Stimulated activated CD4-positive, alpha-beta T cell treated with anti-CD3 and anti-CD28 coated beads, TNF-alpha, amount 100 ng/mL, for 24 hours (primary cell): ENCODE measurements at regions not wholly inside any gene's neighbourhood (a gene's known extent, or its start where the extent isn't known, plus 50 kb on each side); places are given as distances from the start of the nearest gene placed in this dataset.

Experiments
- DNase-seq, 3 experiments: peaks; one replicate each; pipeline ENCODE4 v3.0.0-alpha.2; 2020; ENCODE audit warnings: low read depth in 3 of 3

DNA sequence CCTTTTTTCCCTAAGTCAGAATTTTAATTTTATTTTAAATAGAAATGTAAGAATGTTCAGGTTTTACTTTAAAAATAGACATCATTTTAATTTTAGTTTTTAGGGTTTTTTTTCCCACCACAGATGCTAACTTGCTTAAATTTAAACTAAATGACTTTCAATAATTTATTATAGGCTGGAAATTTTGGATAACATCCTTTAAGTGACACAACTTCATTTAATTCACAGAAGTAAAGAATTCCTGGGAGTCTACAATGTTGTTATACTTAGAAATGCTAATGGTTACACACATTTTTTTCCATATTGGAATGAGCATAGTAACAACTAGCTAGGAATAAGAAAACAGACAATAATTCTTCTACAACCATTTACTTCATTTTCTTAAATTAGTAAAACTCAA, 90.5 kb upstream of the PDE10A start:
- DNase-seq: no peak

DNA sequence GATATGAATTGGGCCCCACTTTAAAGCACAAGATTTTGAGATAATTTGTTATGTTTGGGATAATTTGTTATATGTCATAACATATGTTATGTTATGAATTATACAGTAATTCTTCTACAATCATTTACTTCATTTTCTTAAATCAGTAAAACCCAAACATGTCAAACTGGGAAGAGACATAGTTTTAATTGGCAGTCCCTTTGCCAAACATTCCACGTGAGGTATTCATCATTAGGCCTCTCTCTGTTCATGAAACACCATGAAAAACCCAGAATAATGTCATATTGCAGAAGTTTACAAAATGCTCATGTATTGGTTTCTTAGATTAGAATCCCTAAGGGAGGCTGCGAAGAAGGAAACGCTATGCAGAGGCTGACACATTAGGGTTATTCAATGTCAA, 89.4 kb upstream of the PDE10A start:
- no peak for DNase-seq

DNA sequence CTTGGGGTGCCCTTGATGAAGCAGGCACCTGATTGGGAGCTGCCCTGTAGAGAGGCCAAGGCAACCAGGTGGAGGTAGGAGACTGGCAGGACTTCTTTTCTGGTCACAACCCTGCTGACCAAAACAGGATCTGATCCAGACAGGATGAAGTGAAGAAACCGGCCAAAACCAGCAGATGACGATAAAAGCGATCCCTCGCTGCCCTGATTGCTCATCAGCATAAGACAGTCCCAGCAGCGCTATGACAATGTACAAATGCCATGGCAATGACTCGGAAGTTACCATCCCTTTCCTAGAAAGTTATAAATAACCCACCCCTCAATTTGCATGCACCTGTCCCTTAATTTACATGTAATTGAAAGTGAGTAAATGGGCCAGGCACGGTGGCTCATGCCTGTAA, 88.4 kb upstream of the PDE10A start:
- no peak for DNase-seq

DNA sequence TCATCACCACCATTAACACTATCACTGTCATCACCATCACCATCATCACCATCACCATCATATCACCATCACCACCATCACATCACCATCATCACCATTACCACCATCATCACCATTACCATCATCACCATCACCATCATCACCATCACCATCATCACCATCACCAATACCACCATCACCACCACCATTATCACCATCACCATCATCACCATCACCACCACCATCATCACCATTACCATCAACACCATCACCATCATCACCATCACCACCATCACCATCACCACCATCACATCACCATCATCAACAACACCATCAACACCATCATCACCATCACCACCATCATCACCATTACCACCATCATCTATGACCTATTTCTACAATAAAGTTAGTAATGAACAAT, 86.1 kb upstream of the PDE10A start:
- no peak for DNase-seq

DNA sequence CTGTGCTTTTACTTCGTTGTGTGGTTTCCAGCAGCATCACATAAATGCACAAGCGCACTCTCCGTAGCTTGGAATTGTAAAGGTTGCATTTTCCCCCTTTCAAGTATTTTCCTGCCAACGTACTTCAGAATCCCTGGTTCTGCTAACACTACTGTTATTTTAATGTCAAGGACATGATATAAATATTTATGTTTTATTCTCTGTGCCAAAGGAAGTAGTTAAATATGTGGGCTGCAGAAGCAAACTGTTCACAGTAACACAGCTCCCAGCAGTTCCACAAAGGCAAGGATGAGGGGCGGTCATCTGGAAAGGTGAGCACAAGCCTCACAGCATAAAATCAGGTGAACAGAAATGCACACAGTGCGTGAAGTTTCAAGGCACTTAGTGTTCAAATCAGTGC, 85.3 kb upstream of the PDE10A start:
- no peak for DNase-seq

DNA sequence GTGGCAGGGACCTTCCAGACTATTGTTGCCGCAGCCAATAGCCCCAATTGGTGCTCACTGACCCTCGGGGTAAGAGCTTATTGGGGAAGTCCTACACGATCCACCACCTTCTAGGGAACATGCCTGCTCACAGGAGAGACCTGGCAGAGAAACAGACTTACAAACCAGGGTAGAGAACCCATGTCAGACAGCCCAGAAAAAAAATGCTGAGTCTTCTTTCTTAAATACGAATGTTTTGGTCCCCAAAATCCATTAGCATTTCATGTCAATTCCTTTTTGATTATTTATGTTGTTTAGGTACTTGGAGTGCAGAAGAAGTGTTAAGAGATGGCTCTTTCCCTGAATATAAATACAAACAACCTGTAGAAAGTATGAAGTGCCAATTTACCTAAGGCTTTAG, 84.9 kb upstream of the PDE10A start:
- DNase-seq: no peak

DNA sequence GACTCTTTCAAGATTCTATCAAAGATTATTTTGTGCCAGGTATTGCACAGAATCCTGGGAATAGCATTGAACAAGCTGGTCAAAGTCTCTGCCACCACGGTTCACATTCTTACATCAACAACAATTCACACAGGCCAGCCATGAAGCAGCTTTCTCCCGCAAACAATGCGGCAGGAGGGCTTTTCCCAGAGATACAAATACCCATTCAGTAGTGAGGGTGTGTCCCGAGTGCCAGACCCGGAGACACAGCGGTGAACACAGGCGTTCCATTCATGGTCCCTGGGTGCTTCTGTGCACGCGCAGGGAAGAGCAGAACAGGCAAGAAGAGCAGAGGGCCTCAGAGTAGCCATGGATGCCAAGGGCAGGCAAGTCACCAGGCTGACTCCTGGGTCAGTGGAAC, 83.3 kb upstream of the PDE10A start:
- DNase-seq: no peak

DNA sequence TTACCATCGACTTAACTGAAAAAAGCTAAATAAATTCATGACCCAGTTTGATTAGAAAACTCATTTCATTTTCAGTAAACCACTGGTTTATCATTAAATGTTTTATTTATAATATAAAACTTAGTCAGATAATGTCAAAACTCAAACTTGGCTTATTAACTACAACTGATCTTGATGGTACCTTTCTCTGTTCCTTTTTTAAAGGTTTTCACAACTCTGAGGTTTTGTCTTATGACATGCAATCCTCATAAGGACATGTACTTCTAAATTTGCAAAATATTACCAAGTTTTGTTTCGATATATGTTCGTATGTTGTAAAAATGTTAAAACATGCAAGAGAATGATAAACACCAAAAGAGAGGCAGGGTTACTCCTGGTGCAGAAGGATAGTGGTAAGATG, 82.5 kb upstream of the PDE10A start:
- no peak for DNase-seq

DNA sequence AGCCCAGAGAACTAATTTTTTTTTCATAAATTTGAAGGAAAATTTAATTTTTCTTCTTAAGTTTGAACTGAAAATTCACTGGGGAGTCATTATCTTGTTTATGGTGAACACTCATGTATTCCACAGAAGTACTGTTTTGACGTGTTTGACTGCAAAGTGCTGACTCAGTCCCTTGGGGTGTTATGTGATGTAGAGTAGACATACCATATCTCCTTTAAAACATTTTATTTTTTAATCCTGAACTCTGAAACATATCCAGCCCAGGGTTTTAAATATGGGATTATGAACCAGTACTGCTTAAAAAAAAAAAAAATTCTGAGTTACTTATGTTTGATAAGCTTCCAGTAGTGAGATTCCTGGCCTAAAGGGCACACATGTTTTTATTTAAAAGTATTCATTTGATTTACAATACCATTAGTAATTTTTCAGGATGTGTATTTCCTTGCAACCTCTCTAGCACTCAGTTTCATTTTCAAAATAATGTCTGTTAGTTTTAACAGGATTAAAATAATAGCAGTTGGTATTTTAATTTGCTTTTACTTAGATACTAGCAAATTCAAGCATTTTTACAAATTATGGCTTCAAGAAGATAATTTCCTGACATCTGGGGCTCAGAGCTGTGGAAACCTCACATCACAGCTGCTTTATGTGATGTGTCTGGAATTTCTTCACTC, 81.7 kb upstream of the PDE10A start:
- DNase-seq: no peak

DNA sequence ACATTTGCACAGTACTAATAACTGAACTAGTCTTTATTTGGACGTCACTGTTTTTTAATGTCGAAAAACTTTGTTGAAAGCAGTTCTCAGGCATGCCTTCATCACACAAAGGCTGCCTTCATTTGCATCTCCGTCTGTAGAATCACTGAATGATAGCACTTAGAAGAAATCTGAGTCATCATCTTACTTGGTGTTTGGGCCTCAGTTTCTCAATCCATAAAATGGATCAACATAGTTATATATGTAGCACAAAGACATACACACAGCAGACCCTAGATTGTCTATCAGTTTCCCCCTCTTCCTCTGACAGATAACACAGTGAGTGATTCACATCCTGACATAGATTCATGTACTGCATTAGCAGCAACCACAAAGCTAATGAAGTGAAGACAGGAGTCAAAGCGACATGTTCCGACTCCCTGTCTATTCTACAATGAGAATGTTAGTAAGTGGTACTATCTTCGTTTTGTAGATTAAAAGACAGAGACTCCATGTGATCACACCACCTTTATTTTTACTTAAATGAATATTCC, 80.4 kb upstream of the PDE10A start:
- DNase-seq: no peak

DNA sequence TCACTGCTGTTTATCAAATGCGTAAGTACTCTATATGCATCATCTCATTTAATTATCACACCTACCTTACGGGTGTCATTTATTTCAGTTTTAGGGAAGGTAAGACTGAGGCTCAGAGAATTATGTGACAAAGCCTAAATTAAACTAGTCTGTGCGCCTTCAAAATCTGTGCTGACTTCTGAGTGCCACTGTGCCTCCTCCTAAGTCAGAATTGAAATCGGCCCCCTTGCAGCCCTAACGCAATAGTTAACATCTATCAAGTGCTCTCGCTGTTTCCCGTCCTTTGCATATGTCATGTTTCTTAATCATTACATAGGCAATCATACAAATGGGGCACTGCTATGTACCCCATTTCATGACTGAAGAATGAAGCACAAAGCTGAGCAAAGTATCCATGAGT, 79.0 kb upstream of the PDE10A start:
- no peak for DNase-seq

DNA sequence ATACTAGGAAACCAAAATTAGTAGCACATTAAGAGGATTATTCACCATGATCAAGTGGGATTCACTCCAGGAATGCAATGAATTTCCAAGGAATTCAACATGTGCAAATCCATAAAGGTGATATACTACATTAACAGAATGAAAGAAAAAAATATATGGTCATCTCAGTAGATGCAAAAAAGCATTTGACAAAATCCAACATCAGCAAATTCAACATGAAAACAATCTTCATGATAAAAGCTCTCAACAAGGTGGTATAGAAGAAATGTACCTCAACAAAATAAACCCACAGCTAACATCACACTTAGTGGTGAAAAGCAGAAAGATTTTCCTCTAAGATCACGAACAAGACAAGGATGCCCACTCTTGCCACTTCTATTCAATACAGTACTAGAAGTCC, 74.4 kb upstream of the PDE10A start:
- no peak for DNase-seq

DNA sequence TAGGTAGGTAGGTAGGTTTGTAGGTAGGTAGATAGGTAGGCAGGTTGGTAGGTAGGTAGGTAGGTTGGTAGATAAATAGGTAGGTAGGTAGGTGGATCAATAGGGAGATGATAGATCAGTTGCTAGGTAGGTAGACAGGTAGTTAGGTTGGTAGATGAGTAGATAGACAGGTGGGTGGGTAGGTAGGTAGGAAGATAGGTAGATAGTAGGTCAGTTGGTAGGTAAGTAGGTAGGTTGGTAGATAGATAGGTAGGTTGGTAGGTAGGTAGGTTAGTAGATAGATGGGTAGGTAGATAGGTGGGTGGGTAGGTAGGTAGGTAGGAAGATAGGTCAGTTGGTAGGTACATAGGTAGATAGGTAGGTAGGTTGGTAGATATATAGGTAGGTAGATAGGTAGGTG, 72.0 kb upstream of the PDE10A start:
- no peak for DNase-seq

DNA sequence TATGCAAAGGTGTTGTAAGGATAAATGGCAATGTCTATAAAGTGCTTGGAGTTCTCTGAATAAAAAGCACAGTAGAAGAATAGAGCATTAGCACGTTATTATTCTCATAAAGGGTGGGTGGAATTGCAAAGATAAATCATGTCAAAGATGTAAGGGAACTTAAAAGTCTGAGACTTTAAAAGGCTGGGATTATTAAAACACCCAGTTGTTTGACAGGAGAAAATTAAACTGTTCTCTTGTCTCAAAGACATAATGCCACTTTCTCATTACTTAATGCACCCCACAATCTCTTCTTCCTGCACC, 70.4 kb upstream of the PDE10A start:
- DNase-seq: no peak

DNA sequence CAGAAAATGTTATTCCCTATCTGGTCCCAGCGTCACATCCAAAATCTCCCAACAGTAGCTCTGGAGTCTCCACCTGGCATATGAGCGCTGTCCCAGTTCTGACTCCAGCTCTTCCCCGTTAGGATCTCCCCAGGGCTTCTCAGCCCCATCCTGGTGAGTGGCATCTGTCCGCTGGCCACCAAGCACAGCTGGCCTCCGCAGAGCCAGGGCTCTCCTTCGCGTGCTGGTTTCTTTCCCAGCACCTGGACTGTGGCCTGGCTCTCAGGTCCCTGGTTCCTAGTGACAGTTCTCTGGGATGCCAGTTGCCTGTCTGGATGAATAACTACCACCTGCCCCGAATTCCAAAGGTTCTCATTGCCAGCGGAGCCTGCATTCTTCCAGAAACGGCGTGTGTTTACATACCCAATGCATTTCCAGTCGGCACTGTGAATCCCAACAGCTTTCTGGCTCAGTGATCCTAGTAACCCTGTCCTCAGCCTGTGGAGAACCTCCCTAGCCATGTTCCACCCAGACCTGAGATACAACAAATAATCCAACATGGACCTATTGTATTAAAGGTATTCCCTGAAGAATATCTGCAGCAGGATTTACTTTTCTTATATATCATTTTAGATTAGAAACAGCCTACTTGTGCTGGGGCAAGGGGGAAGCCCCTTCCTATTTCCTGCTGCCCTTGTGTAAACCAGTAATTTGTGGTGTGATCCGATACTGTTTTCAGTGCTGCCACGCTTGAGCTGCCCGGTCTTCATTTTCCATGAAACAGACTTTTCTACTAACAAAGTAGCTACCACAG, 69.9 kb upstream of the PDE10A start:
- no peak for DNase-seq

DNA sequence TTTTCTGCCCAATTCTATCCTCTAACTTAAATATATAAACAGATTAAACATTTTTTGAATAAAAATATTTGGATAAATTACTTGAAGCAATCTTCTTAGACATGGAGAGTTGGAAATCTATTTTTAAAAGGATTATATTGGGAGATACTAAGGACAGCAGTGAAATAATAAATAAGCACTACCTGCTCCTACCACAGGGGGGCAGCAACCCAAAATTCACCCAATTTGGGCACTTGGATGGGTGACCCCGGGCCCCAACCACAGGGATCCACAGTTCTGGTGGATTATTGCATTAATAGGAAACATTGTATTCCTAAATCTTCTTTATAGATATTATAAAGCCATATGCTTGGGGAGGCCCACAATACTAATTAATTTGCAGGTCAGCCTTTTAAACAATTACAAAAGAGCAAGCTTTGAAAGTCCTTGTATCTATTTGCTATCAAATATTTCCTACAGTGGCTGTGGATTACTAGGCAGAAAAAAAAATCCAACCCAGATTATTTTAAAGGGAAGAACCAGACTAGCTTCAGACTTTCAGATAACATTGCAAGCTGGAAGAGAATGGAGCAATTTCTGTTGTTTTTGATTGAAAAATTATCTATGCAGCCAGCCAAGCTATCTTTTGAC, 66.4 kb upstream of the PDE10A start:
- DNase-seq: peak in 2 of 3 experiments; percentile 6 to 21

DNA sequence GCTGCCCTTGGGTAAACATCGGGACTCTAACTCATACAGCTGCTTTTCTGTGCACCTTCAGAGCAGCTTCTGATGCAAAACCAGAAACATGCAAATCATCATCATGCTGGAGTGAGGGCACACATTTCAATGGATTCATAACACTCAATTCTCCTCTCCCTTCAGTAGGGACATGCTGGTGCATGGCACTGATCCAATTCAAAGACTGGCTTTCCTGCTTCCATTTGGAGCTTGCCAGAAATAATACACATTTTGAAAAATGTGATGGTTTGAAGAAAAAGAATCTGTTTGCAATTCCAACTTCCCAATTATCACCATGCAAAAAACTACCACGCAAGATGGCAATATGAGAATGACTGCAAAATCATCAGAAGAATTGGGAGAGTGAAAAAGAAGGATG, 65.2 kb upstream of the PDE10A start:
- DNase-seq: no peak

DNA sequence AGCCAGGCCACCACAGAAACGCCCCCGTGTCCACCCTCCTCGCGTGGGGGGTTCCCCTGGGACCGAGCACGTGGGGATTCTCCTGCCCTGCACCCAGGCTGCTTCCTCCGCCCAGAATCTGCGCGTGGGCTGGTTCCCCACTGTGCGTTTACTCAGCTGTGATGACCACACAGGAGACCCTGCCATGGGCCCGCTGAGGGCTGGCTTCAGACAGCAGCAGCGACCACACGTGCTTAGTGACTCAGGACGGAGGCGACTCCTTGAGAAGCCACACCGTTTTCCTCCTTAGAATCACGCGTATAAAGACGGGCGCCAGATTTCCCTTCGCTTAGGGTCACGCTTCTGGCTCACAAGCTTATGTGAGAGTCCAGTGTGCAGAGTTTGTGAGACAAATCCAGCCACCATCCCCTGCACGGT, 63.9 kb upstream of the PDE10A start:
- no peak for DNase-seq

DNA sequence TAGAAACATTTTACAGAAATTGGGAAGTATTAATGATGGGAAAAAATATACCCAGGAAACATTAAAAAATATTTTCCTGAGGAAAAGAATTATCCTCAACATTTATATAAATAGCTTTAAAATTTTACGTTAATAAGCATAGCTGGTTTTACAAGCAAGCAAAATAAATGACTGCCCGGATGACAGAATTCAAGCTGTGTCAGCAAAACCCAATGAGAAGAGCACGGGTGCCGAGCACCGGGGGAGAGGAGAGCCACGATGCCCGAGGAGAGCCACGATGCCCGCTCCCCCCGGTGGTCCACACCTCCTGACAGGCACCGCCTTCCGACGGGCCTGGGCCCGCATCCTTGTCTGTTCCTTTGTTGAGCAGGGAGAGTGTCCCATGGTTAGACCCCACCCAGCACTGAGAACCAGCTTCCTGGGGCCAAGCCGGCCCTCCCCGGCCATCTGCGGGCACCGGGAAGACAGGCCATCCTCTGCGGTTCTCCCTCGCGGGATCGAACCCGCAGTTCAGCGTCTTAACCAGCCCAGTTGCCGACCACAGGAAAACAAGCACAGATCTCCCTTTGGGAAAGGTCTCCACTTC, 63.3 kb upstream of the PDE10A start:
- DNase-seq: no peak

DNA sequence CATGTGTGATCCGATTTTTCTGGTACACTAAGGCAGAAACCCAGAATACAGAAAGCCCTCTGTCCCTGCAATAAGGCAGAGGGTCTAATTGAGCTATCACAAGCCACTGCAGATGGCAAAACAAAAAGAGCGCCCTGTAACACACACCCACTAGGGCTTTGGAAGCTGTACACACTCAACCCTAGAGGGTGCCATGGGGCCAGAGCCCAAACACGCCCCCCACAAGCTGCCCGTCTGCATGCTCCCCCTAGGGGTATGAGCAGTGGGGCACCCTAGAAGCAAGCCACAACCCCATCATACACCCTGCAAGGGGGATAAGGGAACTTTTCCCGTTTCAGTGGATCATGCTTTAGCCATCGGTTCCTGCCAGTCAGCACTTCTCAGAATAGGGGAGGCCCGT, 62.2 kb upstream of the PDE10A start:
- DNase-seq: no peak

DNA sequence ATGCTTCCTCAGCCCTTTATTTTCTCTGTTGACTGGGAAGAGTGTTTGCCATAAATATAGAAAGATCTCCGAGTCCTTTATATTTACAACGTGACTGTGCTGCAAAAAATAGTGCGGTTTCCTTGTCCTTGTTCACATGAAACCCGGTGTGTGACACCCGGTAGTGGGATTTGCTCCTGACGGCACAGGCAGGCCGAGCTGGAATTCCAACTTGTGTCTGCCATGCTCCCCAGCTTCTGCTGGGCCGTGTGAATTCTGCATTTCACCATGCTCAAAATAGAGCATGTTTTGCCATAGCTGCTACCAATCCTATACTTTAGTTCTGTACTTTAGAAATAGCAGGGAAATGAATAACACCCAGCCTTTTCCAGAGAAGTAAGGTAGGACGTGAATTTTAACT, 60.3 kb upstream of the PDE10A start:
- no peak for DNase-seq

DNA sequence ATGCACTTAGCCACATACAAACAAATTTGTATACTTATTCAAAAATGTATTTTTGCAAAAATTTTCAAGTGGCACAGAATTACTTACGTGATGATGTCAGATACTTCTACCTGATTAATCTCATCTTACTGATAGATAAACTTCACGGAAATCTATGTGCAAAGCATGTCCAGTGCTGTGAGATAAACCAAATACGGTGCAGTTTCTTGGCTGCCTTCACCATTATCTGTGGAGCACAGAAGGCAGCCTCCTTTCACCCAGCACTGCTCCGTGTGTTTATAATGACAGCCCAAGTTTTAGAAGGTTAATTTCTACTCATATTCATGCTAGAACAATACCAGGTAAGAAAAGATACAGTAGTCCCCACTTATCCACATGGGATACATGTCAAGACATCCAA, 59.0 kb upstream of the PDE10A start:
- DNase-seq: no peak

DNA sequence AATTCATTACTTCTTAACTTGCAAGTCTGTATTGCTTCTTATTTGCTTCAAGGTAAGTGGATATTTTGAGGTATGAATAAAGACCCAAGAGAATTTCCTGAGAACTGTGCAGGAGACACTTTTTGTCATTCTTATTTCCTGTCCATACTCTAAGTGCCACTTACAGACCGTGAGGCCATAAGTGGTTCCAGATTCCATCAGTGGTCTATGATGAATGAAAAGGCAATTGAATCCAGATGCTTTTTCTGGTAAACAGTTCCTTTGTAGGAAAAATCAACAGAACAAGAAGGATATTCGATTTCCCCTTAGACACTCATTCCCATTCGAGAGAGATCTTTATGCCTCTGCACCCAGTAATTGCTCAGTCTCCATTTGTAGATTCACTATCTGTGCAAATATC, 58.3 kb upstream of the PDE10A start:
- DNase-seq: no peak
